Activated B cell treated with CpG ODN at 0.5 μM for 24 hours (primary cell): ENCODE measurements at regions not wholly inside any gene's neighbourhood (a gene's known extent, or its start where the extent isn't known, plus 50 kb on each side); places are given as distances from the start of the nearest gene placed in this dataset.

Experiments used
- ATAC-seq: fragments of 200-7000 bp; cut with Tn5 transposase; one replicate; pipeline ENCODE4 v1.10.0; 2021; ENCODE audit warnings: low read depth, mild to moderate bottlenecking, moderate library complexity
- CTCF ChIA-PET: fragments of 350-600 bp; sonication (Branson Sonifier 250); formaldehyde crosslinking; loops from one replicate; lab custom pipeline; 2021; ENCODE audit warnings: antibody characterized with exemption; lab: Charles Lee
- POLR2A ChIA-PET: fragments of 350-600 bp; sonication (Branson Sonifier 250); formaldehyde crosslinking; loops from one replicate; lab custom pipeline; 2021; ENCODE audit warnings: antibody characterized with exemption; lab: Charles Lee
- DNase-seq: peaks from one replicate; pipeline ENCODE4 v3.0.0; 2022
- H3K27ac Mint-ChIP-seq: one replicate; pipeline ENCODE4 v1.8.0; 2020; ENCODE audit warnings: mixed read lengths
- H3K27me3 Mint-ChIP-seq: one replicate; pipeline ENCODE4 v1.8.0; 2021; ENCODE audit warnings: mixed read lengths
- H3K36me3 Mint-ChIP-seq: one replicate; pipeline ENCODE4 v1.8.0; 2021; ENCODE audit warnings: low read depth, mixed read lengths
- H3K4me1 Mint-ChIP-seq: one replicate; pipeline ENCODE4 v1.8.0; 2021; ENCODE audit warnings: mixed read lengths
- H3K4me3 Mint-ChIP-seq: one replicate; pipeline ENCODE4 v1.8.0; 2020; ENCODE audit warnings: mild to moderate bottlenecking, mixed read lengths
- H3K9me3 Mint-ChIP-seq: one replicate; pipeline ENCODE4 v1.8.0; 2020; ENCODE audit warnings: mixed read lengths
- intact Hi-C: fragments of 100-400 bp; cut with micrococcal nuclease; formaldehyde crosslinking; loops from one replicate; pipeline ENCODE4 v1.15.1; 2024
- TF ChIP-seq, protein P1 (sequence below): fragments of 200-600 bp; IDR thresholded peaks from one replicate; pipeline ENCODE4 v1.8.0; 2022; ENCODE audit warnings: antibody characterized with exemption, mild to moderate bottlenecking

DNA sequence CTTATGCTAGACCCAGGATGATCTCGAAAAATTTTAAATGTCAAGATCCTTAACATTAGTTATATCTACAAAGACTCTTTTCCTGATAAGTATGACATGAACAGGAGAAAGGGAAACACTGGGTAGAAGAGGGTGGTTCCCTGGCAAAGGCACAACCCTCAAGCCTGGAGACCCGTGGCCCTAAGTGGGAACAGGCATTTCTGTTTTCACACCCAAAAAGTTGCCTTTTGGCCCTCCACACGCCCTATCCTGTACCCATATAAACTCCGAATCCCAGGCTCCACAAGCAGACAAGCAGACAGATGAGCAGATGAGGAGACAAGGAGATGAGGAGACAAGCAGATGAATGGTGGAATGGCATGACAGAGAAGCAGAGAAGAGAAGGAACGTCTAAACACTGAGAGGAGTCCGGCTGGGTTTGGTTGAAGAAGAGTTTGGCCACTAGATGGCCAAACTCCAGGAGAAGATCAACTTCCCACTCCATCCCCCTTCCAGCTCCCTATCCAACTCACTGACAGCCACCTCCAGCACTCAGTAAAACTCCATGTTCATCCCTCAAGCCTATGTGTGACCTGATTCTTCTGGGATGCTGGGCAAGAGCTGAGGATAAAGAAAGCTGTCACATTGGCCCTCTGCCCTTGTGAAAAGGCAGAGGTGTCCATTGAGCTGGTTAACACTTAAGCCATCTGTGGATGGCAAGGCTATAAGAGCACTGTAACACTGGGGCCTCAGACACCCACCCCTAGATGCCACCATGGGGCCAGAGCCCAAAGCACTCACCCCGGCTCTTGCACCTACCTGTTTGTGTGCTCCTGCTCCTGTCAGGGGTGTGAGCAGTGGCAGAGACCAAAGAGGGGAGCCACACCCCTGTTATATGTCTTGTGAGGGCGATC is 139.6 kb upstream of the FAM20A start:
- DNase-seq: no peak
- H3K4me1 Mint-ChIP-seq: no peaks in the 10 kb centered on the region
- ChIA-PET CTCF (no interaction called here), POLR2A (no interaction called here)
- peaks cover 15% of the 10 kb centered on the region for H3K9me3 Mint-ChIP-seq
- TF ChIP-seq, protein P1, sequence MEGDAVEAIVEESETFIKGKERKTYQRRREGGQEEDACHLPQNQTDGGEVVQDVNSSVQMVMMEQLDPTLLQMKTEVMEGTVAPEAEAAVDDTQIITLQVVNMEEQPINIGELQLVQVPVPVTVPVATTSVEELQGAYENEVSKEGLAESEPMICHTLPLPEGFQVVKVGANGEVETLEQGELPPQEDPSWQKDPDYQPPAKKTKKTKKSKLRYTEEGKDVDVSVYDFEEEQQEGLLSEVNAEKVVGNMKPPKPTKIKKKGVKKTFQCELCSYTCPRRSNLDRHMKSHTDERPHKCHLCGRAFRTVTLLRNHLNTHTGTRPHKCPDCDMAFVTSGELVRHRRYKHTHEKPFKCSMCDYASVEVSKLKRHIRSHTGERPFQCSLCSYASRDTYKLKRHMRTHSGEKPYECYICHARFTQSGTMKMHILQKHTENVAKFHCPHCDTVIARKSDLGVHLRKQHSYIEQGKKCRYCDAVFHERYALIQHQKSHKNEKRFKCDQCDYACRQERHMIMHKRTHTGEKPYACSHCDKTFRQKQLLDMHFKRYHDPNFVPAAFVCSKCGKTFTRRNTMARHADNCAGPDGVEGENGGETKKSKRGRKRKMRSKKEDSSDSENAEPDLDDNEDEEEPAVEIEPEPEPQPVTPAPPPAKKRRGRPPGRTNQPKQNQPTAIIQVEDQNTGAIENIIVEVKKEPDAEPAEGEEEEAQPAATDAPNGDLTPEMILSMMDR: no peak
- peaks cover 1% of the 10 kb centered on the region for H3K36me3 Mint-ChIP-seq
- ATAC-seq: no peak
- intact Hi-C loops: no loop called here
- H3K4me3 Mint-ChIP-seq: no peak overlapping the region
- H3K27me3 Mint-ChIP-seq: peaks cover 22% of the 10 kb centered on the region
- no peak overlapping the region for H3K27ac Mint-ChIP-seq

DNA sequence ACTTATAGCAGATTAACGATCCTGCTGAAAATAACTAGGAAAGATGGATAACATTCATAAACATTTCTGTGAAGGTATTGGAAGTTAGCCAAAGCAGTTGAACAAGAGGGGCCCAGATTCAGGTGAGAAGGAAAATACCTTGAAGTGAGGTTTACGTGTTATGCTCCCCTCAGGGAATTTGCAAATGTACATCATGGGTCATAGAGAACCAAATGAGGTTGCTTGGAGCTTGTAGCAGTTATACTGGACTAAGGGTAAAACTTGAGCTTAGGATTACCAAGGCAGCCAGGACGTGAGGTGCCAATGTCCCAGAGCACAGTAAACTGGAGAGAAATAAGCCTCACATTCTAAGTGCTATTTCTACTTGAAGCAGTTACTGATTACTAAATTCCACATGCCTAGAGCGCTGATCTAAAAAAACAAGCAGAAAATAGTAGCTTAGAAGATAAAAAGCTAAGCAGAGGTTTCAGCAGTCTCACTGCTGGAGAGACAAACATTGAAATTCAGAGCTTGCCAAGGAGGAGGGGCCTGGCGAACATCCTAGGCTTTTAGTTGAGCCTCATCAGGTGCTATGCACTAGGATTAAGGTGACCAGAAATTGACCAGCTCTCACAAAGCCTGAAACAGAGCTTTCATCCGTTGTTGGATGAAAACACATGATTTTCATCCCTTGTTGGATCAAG is 136.7 kb upstream of the FAM20A start:
- TF ChIP-seq, protein P1: no peak
- intact Hi-C loops: no loop called here
- ATAC-seq (no peak), DNase-seq (no peak)
- ChIA-PET CTCF (no interaction called here), POLR2A (no interaction called here)
- peaks cover 7% of the 10 kb centered on the region for H3K9me3 Mint-ChIP-seq
- H3K4me1 Mint-ChIP-seq: no peaks in the 10 kb centered on the region
- no peak overlapping the region for H3K4me3 Mint-ChIP-seq
- H3K27ac Mint-ChIP-seq: no peak overlapping the region
- H3K36me3 Mint-ChIP-seq: peaks cover 1% of the 10 kb centered on the region
- H3K27me3 Mint-ChIP-seq: peaks cover 6% of the 10 kb centered on the region

DNA sequence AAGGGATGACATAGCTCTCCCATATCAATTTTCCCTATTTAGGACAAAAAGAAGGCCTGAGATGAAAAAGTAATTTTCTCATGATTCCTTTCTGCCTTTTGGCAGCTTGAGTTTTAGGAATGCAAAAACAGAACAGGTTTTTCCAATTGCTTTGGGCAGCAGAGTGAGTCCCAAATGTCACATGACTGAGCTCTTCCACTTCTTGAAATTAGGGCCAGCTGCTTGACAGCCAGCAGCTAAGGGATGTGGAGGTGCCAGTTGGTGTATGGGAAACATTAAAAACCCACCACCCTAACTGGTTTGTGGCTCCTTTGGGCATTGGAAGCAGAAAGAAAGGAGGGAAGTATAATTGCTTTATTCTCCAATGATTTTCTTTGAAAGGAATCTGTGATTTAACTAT is 133.8 kb upstream of the FAM20A start:
- Mint-ChIP-seq H3K36me3 (no peaks in the 10 kb centered on the region), H3K4me1 (no peaks in the 10 kb centered on the region), H3K4me3 (no peak overlapping the region), H3K27ac (no peak overlapping the region), H3K27me3 (peaks cover 5% of the 10 kb centered on the region), H3K9me3 (peaks cover 5% of the 10 kb centered on the region)
- no peak for DNase-seq
- TF ChIP-seq, protein P1: no peak
- ChIA-PET CTCF (no interaction called here), POLR2A (no interaction called here)
- no peak for ATAC-seq
- intact Hi-C loops: no loop called here

DNA sequence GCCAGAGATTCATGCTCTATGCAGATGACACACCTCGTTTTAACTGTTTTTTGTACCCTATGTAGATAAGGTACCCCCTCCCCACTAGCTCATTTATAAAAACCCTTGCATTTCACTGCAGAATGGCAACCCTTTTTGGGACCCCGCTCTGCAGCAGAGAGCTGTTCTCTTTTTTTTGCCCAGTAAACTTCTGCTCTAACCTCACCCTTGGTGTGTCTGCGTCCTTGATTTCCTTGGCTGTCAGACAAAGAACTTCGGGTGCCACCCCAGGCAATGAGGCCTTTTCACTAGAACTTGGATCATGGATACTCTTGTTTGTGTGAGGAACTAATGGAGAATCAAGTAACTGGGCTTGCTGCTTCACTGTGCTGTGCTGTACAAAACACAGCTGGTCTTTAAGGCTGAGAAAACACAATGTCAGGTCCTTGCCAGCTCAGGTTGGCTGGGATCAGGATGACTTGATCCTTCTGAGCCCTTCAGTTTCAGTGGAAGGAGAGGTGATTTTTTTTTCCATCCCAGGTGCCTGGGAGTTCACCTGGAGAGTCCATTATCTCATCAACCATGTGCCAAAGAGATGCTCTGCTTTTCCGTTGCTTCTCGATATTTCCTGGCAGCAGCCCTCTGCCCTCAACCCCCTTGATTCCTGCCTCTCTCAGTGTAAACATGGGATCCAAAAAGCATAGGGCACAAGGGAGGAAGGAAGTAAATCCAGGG is 133.2 kb upstream of the FAM20A start:
- Mint-ChIP-seq H3K9me3 (peaks cover 5% of the 10 kb centered on the region), H3K27me3 (peaks cover 5% of the 10 kb centered on the region), H3K4me1 (no peaks in the 10 kb centered on the region), H3K36me3 (no peaks in the 10 kb centered on the region), H3K4me3 (no peak overlapping the region), H3K27ac (no peak overlapping the region)
- intact Hi-C loops: no loop called here
- TF ChIP-seq, protein P1: no peak
- ChIA-PET POLR2A (no interaction called here), CTCF (no interaction called here)
- ATAC-seq: no peak
- no peak for DNase-seq
